ENCODE measurements at regions not wholly inside any gene's neighbourhood (a gene's known extent, or its start where the extent isn't known, plus 50 kb on each side); places are given as distances from the start of the nearest gene placed in this dataset.

DNA sequence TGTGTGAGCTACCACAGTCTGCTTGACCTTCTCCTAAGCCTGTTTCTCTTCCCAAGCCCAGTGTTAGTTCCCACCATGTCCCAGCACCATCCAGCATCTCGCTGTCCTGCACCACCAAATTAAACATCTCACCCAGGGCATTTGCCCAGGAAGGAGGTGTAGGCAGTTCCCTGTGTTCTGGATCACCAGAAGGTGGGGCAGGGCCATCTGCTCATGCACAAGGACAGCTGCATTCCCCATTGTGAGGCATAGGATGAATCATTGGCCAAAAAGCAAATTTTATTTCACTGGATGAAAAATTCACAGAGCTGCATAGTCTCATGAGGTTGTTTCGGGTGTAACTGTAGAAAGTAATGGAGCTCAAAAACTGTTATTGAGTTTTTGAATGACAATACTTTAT is 89.5 kb upstream of the GRIA1 start:
- TF ChIP-seq ZNF565 (CRISPR knock-in tag; conservative IDR thresholded peaks at IDR 0.05; ENCODE audit: low read depth) (no peak), BACH2 (CRISPR knock-in tag; IDR thresholded peaks at IDR 0.05; ENCODE audit: borderline replicate concordance) (no peak), SNAI2 (CRISPR knock-in tag; IDR thresholded peaks at IDR 0.05) (no peak), ZC3H10 (CRISPR knock-in tag; IDR thresholded peaks at IDR 0.05) (no peak), PPARA (CRISPR knock-in tag; IDR thresholded peaks at IDR 0.05; ENCODE audit: borderline replicate concordance) (no peak), GLIS3 (CRISPR knock-in tag; IDR thresholded peaks at IDR 0.05) (no peak), ARNTL (CRISPR knock-in tag; IDR thresholded peaks at IDR 0.05; ENCODE audit: borderline replicate concordance, low read depth) (no peak), RARB (CRISPR knock-in tag; IDR thresholded peaks at IDR 0.05) (no peak), TCF4 (CRISPR knock-in tag; IDR thresholded peaks at IDR 0.05; ENCODE audit: borderline replicate concordance) (no peak), ZFP30 (CRISPR knock-in tag; IDR thresholded peaks at IDR 0.05) (no peak), ISL1 (CRISPR knock-in tag; IDR thresholded peaks at IDR 0.05) (no peak)
- TF ChIP-seq, protein P1, sequence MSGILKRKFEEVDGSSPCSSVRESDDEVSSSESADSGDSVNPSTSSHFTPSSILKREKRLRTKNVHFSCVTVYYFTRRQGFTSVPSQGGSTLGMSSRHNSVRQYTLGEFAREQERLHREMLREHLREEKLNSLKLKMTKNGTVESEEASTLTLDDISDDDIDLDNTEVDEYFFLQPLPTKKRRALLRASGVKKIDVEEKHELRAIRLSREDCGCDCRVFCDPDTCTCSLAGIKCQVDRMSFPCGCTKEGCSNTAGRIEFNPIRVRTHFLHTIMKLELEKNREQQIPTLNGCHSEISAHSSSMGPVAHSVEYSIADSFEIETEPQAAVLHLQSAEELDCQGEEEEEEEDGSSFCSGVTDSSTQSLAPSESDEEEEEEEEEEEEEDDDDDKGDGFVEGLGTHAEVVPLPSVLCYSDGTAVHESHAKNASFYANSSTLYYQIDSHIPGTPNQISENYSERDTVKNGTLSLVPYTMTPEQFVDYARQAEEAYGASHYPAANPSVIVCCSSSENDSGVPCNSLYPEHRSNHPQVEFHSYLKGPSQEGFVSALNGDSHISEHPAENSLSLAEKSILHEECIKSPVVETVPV (CRISPR knock-in tag; IDR thresholded peaks at IDR 0.05), result no peak
- TF ChIP-seq, protein P2, sequence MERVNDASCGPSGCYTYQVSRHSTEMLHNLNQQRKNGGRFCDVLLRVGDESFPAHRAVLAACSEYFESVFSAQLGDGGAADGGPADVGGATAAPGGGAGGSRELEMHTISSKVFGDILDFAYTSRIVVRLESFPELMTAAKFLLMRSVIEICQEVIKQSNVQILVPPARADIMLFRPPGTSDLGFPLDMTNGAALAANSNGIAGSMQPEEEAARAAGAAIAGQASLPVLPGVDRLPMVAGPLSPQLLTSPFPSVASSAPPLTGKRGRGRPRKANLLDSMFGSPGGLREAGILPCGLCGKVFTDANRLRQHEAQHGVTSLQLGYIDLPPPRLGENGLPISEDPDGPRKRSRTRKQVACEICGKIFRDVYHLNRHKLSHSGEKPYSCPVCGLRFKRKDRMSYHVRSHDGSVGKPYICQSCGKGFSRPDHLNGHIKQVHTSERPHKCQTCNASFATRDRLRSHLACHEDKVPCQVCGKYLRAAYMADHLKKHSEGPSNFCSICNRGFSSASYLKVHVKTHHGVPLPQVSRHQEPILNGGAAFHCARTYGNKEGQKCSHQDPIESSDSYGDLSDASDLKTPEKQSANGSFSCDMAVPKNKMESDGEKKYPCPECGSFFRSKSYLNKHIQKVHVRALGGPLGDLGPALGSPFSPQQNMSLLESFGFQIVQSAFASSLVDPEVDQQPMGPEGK (CRISPR knock-in tag; IDR thresholded peaks at IDR 0.05; ENCODE audit: borderline replicate concordance), result no peak
